Cardiac muscle cell (in vitro differentiated cells and primary cell): ENCODE measurements at regions not wholly inside any gene's neighbourhood (a gene's known extent, or its start where the extent isn't known, plus 50 kb on each side); places are given as distances from the start of the nearest gene placed in this dataset.
A peak's percentile ranks its signal among the peaks of the same experiment; 100 is the strongest.

Experiments
- DNase-seq, 2 donors: peaks; one replicate each; pipeline versions ENCODE4 v3.0.0 to v3.0.0-alpha.2; 2010 to 2017; ENCODE audit warnings: low read depth in 1 of 2, low spot score in 1 of 2
- H3K27ac ChIP-seq: fragments of 200-600 bp; sonication (generic); 2 replicates; pipeline ENCODE4 v1.5.1; 2016
- H3K27me3 ChIP-seq: fragments of 200-600 bp; sonication (generic); 2 replicates; pipeline ENCODE4 v1.6.0; 2016; ENCODE audit warnings: control low read depth
- H3K36me3 ChIP-seq: fragments of 200-600 bp; sonication (generic); 2 replicates; pipeline ENCODE4 v1.5.1; 2016; ENCODE audit warnings: control low read depth
- H3K4me1 ChIP-seq: fragments of 200-600 bp; sonication (generic); 2 replicates; pipeline ENCODE4 v1.8.1; 2017; ENCODE audit warnings: low read depth, mild to moderate bottlenecking, mixed run types
- H3K4me3 ChIP-seq: fragments of 200-600 bp; sonication (generic); 2 replicates; pipeline ENCODE4 v1.5.1; 2016; ENCODE audit warnings: mild to moderate bottlenecking
- H3K9me3 ChIP-seq: fragments of 200-600 bp; sonication (generic); 2 replicates; pipeline ENCODE4 v1.5.1; 2017; ENCODE audit warnings: low read depth, mild to moderate bottlenecking, control low read depth
- TF ChIP-seq, protein P1 (sequence below): IDR thresholded peaks from 2 replicates; pipeline ENCODE4 v1.5.1; 2012; ENCODE audit warnings: low read depth, mild to moderate bottlenecking, low read length

DNA sequence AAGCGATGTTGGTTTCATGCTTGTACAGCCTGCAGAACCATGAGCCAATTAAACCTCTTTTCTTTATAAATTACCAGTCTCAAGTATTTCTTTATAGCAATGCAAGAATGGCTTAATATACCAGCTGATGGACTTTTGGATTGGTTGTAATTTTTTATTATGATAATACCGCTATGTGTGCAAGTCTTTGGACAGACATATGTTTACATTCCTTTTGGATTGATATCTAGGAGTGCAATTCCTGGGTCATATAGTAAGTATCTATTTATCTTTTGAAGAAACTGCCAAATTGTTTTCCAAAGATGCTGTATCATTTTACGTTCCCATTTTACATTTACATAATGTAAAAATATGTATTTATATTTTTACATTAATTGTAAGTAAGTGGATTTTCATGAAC, 81.2 kb upstream of the PIP4K2A start:
- H3K9me3 ChIP-seq: no peaks in the 10 kb centered on the region
- DNase-seq: no peak
- TF ChIP-seq, protein P1, sequence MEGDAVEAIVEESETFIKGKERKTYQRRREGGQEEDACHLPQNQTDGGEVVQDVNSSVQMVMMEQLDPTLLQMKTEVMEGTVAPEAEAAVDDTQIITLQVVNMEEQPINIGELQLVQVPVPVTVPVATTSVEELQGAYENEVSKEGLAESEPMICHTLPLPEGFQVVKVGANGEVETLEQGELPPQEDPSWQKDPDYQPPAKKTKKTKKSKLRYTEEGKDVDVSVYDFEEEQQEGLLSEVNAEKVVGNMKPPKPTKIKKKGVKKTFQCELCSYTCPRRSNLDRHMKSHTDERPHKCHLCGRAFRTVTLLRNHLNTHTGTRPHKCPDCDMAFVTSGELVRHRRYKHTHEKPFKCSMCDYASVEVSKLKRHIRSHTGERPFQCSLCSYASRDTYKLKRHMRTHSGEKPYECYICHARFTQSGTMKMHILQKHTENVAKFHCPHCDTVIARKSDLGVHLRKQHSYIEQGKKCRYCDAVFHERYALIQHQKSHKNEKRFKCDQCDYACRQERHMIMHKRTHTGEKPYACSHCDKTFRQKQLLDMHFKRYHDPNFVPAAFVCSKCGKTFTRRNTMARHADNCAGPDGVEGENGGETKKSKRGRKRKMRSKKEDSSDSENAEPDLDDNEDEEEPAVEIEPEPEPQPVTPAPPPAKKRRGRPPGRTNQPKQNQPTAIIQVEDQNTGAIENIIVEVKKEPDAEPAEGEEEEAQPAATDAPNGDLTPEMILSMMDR: no peak
- no peak overlapping the region for H3K4me3 ChIP-seq
- H3K27ac ChIP-seq: no peak overlapping the region
- no peaks in the 10 kb centered on the region for H3K4me1 ChIP-seq
- peaks cover 3% of the 10 kb centered on the region for H3K27me3 ChIP-seq
- H3K36me3 ChIP-seq: no peaks in the 10 kb centered on the region

DNA sequence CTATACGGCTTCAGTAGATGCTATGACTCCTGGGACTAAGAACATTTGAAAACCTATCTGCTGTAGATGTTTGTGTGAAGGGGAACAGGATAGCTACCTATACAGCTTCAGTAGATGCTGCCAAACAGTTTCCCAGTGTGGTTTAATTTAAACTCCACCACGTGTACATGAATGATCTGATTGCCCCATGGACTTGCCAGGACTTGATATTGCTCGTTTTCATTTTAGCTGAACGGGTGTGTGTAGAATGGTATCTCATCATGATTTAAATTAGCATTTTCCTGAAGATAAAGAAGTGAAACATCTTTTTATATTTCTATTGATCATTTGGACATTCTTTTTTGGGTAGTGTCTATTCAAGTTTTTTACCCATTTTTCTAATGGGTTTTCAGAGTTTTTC, 77.8 kb upstream of the PIP4K2A start:
- no peaks in the 10 kb centered on the region for H3K4me1 ChIP-seq
- no peaks in the 10 kb centered on the region for H3K36me3 ChIP-seq
- H3K9me3 ChIP-seq: no peaks in the 10 kb centered on the region
- no peak overlapping the region for H3K4me3 ChIP-seq
- H3K27me3 ChIP-seq: peaks cover 3% of the 10 kb centered on the region
- no peak overlapping the region for H3K27ac ChIP-seq
- no peak for DNase-seq
- TF ChIP-seq, protein P1: no peak

GRCh38 chr10:22791665-22792064, 77.3 kb upstream of the PIP4K2A start:
- no peak overlapping the region for H3K4me3 ChIP-seq
- H3K36me3 ChIP-seq: no peaks in the 10 kb centered on the region

GRCh38 chr10:22784668-22785067, 70.3 kb upstream of the PIP4K2A start:
- Histone ChIP-seq H3K36me3 (no peaks in the 10 kb centered on the region), H3K9me3 (no peaks in the 10 kb centered on the region), H3K4me3 (no peak overlapping the region), H3K4me1 (no peaks in the 10 kb centered on the region), H3K27me3 (no peaks in the 10 kb centered on the region), H3K27ac (no peak overlapping the region)
- DNase-seq: no peak
- TF ChIP-seq, protein P1: no peak

More at GRCh38 chr10:22791665-22792064, 77.3 kb upstream of the PIP4K2A start:
- DNase-seq: no peak
- H3K4me1 ChIP-seq: no peaks in the 10 kb centered on the region
- TF ChIP-seq, protein P1: no peak
- peaks cover 3% of the 10 kb centered on the region for H3K27me3 ChIP-seq
- H3K27ac ChIP-seq: no peak overlapping the region
- H3K9me3 ChIP-seq: no peaks in the 10 kb centered on the region

GRCh38 chr10:22783807-22784206, 69.4 kb upstream of the PIP4K2A start:
- TF ChIP-seq, protein P1: no peak
- no peaks in the 10 kb centered on the region for H3K36me3 ChIP-seq
- no peaks in the 10 kb centered on the region for H3K27me3 ChIP-seq
- no peaks in the 10 kb centered on the region for H3K9me3 ChIP-seq
- no peak overlapping the region for H3K27ac ChIP-seq
- no peak for DNase-seq
- H3K4me3 ChIP-seq: no peak overlapping the region
- H3K4me1 ChIP-seq: no peaks in the 10 kb centered on the region

- DNase-seq: peak in 1 of 2 donors; percentile 23
- Histone ChIP-seq H3K27me3 (no peaks in the 10 kb centered on the region), H3K4me1 (no peaks in the 10 kb centered on the region), H3K9me3 (no peaks in the 10 kb centered on the region), H3K4me3 (no peak overlapping the region), H3K27ac (no peak overlapping the region), H3K36me3 (no peaks in the 10 kb centered on the region)
- TF ChIP-seq, protein P1: no peak
These were observed 66.1 kb upstream of the PIP4K2A start for GRCh38 chr10:22780474-22780885.
